ENCODE measurements at regions not wholly inside any gene's neighbourhood (a gene's known extent, or its start where the extent isn't known, plus 50 kb on each side); places are given as distances from the start of the nearest gene placed in this dataset.
"Not testable (repeated sequence)": the region's sequence is repeated elsewhere in the genome, so short reads cannot be mapped to it uniquely, and the experiment has no call there.

GRCh38 chr3:20302766-20303165 is 116.8 kb upstream of the SGO1 start:
- Mint-ChIP-seq H3K4me3 (ENCODE audit: unreplicated experiment) (no peak overlapping the region), H3K9me3 (ENCODE audit: unreplicated experiment) (peaks cover 2% of the 10 kb centered on the region), H3K36me3 (ENCODE audit: unreplicated experiment) (peaks cover 10% of the 10 kb centered on the region), H3K27me3 (ENCODE audit: unreplicated experiment) (no peaks in the 10 kb centered on the region), H3K27ac (ENCODE audit: unreplicated experiment) (no peak overlapping the region), H3K4me1 (ENCODE audit: low read depth, unreplicated experiment) (no peaks in the 10 kb centered on the region)
- DNase-seq: no peak
- no peak for TF ChIP-seq CTCF (IDR thresholded peaks at IDR 0.05; ENCODE audit: partially characterized antibody, unreplicated experiment)

GRCh38 chr3:20288050-20288449 is 102.0 kb upstream of the SGO1 start:
- Mint-ChIP-seq H3K36me3 (ENCODE audit: unreplicated experiment) (no peaks in the 10 kb centered on the region), H3K9me3 (ENCODE audit: unreplicated experiment) (peaks cover 3% of the 10 kb centered on the region), H3K27me3 (ENCODE audit: unreplicated experiment) (no peaks in the 10 kb centered on the region), H3K4me3 (ENCODE audit: unreplicated experiment) (no peak overlapping the region), H3K27ac (ENCODE audit: unreplicated experiment) (no peak overlapping the region), H3K4me1 (ENCODE audit: low read depth, unreplicated experiment) (no peaks in the 10 kb centered on the region)
- TF ChIP-seq CTCF (IDR thresholded peaks at IDR 0.05; ENCODE audit: partially characterized antibody, unreplicated experiment): no peak
- no peak for DNase-seq

GRCh38 chr3:20280257-20280656 is 94.3 kb upstream of the SGO1 start:
- Mint-ChIP-seq H3K4me3 (ENCODE audit: unreplicated experiment) (no peak overlapping the region), H3K36me3 (ENCODE audit: unreplicated experiment) (no peaks in the 10 kb centered on the region)

GRCh38 chr3:20265977-20266376 is 80.0 kb upstream of the SGO1 start:
- not testable (repeated sequence) for H3K27me3 Mint-ChIP-seq (ENCODE audit: unreplicated experiment); H3K27ac Mint-ChIP-seq (ENCODE audit: unreplicated experiment); H3K4me1 Mint-ChIP-seq (ENCODE audit: low read depth, unreplicated experiment); H3K9me3 Mint-ChIP-seq (ENCODE audit: unreplicated experiment); H3K4me3 Mint-ChIP-seq (ENCODE audit: unreplicated experiment); DNase-seq; H3K36me3 Mint-ChIP-seq (ENCODE audit: unreplicated experiment)

More at GRCh38 chr3:20280257-20280656, 94.3 kb upstream of the SGO1 start:
- Mint-ChIP-seq H3K27ac (ENCODE audit: unreplicated experiment) (no peak overlapping the region), H3K9me3 (ENCODE audit: unreplicated experiment) (peaks cover 4% of the 10 kb centered on the region), H3K4me1 (ENCODE audit: low read depth, unreplicated experiment) (no peaks in the 10 kb centered on the region), H3K27me3 (ENCODE audit: unreplicated experiment) (no peaks in the 10 kb centered on the region)
- no peak for DNase-seq
- no peak for TF ChIP-seq CTCF (IDR thresholded peaks at IDR 0.05; ENCODE audit: partially characterized antibody, unreplicated experiment)

- peaks cover 4% of the 10 kb centered on the region for H3K9me3 Mint-ChIP-seq (ENCODE audit: unreplicated experiment)
- H3K4me1 Mint-ChIP-seq (ENCODE audit: low read depth, unreplicated experiment): no peaks in the 10 kb centered on the region
- peaks cover 5% of the 10 kb centered on the region for H3K36me3 Mint-ChIP-seq (ENCODE audit: unreplicated experiment)
- no peak for DNase-seq
- TF ChIP-seq CTCF (IDR thresholded peaks at IDR 0.05; ENCODE audit: partially characterized antibody, unreplicated experiment): no peak
- no peak overlapping the region for H3K4me3 Mint-ChIP-seq (ENCODE audit: unreplicated experiment)
- no peak overlapping the region for H3K27ac Mint-ChIP-seq (ENCODE audit: unreplicated experiment)
- H3K27me3 Mint-ChIP-seq (ENCODE audit: unreplicated experiment): no peaks in the 10 kb centered on the region
Observed at GRCh38 chr3:20264900-20265567, 79.0 kb upstream of the SGO1 start.

Data from glutamatergic neuron (in vitro differentiated cells).